8988T (cell line): ENCODE measurements at regions not wholly inside any gene's neighbourhood (a gene's known extent, or its start where the extent isn't known, plus 50 kb on each side); places are given as distances from the start of the nearest gene placed in this dataset.

ENCODE experiments used
- DNase-seq: peaks from one replicate; pipeline ENCODE4 v3.0.0; 2011

GRCh38 chr3:24596626-24597025 is 102.0 kb upstream of the THRB start:
- no peak for DNase-seq

GRCh38 chr3:24598695-24599470 is 104.2 kb upstream of the THRB start:
- DNase-seq = no peak

GRCh38 chr3:24601066-24601939 is 106.7 kb upstream of the THRB start:
- DNase-seq = no peak

GRCh38 chr3:24604215-24604614 is 109.6 kb upstream of the THRB start:
- DNase-seq = no peak

- DNase-seq = no peak
Observed at GRCh38 chr3:24605511-24606028, 110.9 kb upstream of the THRB start.

DNA sequence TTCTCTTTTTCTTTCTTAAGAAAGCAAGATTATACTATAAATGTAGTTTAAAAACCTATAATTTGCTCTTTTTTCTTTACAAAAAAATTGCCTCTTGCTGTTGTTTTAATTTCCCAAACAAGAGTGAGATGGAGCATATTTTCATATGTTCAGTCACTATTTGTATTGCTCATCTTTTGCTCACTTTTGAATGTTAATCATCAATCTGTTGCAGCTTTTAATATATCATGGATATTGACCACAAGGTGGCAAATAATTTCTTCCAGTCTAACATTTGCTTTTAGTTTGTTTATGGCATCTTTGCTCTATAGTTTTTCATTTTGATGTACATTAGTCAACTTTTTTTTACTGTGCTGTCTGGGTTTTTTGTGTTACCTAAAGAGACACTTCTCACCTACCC is 112.6 kb upstream of the THRB start:
- DNase-seq = no peak

DNA sequence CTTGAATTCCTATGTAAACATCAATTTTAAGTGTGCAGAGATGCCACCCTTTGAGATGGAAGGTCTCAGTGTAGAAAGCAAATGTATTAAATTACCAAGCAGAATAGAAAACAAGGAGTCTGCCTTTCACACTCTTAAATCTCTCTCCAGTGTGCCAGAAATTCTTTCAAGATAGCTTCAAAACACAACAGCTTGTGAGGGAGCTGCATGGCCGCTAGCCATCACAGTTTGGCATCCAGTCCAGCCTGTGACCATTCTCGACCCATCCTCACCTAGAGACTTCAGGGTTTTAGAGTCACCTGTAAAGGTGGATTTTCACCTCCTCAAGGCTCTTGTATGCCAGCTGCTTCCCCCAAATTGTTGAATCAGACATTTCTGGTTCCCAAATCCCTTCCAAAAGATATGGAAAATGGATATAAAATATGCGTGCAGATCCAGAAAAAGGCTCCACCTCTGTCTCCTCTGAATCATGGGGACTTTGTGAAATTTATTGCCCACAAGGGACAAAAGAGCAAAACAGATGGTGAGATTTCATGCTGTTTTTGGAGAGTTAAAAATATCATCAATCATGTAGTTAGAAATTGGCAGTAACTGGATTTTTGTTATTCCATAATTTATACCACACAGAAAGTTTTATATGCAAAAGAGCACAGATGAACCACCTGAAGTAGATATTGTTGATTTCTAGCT is 114.2 kb upstream of the THRB start:
- no peak for DNase-seq

DNA sequence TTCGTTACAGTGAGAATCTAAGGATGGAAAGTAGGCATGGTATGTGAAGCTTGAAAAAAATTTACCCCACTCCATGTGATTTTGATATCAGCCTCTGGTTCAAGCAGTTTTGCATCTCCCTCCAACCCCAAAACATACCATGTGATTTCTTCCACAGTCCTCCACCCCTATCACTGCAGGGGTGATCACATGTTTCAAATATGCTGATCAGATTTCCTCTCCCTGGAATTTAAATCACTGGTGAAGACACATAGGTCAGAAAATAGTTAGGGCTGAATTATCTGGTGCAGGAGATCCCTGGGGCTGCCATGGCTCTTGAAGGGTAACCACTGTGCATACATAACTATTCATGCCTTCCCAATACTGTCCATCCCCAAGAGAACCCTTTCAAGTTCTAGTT is 119.7 kb upstream of the THRB start:
- no peak for DNase-seq

DNA sequence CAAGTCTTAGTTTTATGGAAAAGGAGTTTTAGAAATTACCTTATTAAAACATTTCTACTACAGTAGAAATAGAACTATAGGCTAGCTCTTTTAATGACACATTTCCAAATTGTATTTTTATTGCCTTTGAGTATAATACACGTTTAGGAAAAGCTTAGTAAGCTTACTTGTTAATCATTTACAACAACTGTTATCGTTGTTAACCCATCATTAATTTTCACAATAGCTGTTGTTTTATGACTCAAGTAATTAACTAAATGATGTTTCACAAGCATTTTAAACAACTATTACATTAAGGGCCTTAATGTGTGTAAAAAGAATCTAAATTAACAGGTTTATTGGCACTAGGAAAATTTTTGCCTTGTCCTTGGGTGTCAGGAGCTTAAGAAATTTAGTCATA is 120.5 kb upstream of the THRB start:
- no peak for DNase-seq

GRCh38 chr3:24616110-24616829 is 121.6 kb upstream of the THRB start:
- no peak for DNase-seq

- no peak for DNase-seq
Observed at GRCh38 chr3:24622138-24622537, 127.5 kb upstream of the THRB start.

- DNase-seq = no peak
Observed at GRCh38 chr3:24622696-24623225, 128.1 kb upstream of the THRB start.

GRCh38 chr3:24623657-24624056 is 129.0 kb upstream of the THRB start:
- DNase-seq = no peak

DNA sequence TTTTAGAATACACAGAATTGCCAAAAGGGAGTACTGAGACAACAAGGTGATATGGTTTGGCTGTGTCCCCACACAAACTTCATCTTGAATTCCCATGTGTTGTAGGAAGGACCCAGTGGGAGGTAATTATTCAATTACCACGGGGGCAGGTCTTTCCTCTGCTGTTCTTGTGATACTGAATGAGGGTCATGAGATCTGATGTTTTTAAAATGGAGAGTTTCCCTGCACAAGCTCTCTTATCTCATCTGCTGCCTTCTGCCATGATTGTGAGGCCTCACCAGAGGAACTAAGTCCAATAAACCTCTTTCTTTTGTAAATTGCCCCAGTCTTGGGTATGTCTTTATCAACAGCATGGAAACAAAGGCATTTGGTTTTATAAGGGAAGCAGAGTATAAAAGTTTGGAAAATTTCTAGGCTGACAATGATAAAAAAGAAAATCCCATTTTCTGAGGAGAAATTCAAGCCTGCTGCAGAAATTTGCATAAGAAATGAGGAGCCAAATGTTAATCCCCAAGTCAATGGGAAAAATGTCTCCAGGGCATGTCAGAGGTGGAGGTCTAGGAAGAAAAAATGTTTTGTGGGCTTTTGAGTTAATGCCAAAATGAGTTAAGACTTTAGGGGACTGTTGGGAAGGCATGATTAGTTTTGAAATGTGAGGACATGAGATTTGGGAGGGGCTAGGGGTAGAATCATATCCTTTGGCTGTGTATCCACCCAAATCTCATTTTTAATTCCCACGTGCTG is 130.5 kb upstream of the THRB start:
- no peak for DNase-seq

DNA sequence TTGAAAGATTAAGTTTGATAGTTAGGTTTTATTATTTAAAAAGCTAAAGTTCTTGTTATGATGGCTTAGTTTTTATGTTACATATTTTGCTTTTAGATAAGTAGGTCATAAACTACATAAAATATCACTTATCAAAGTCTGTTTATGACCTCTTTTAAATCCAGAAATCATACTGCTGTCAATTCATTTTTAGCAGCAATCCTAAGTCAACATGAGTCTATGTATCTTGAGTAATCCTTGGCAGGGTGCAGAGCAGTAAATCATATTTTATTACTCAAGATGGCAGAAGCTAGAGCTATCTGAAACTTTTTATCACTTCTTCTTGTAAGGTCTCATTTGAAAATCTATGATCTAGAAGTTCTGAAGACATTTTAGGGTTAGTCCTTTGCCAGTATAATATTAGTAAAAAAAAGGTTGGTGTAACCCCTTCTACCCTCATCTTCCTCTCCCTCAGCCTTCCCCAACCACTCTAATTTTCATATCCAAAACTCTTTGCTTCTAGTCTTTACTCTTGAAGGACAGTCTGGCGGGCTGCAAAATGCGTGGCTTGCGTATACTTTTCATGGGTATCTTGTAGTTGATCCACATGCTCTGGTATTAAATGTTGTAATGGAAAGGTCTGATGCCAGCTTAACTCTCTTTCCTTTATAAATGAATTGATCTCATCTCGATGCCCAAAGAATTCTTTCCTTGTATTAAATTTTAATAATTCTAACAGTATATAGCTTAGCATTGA is 134.0 kb upstream of the THRB start:
- DNase-seq = no peak

GRCh38 chr3:24631481-24631880 is 136.8 kb upstream of the THRB start:
- DNase-seq = no peak

GRCh38 chr3:24639061-24639460 is 144.4 kb upstream of the THRB start:
- DNase-seq = no peak

DNA sequence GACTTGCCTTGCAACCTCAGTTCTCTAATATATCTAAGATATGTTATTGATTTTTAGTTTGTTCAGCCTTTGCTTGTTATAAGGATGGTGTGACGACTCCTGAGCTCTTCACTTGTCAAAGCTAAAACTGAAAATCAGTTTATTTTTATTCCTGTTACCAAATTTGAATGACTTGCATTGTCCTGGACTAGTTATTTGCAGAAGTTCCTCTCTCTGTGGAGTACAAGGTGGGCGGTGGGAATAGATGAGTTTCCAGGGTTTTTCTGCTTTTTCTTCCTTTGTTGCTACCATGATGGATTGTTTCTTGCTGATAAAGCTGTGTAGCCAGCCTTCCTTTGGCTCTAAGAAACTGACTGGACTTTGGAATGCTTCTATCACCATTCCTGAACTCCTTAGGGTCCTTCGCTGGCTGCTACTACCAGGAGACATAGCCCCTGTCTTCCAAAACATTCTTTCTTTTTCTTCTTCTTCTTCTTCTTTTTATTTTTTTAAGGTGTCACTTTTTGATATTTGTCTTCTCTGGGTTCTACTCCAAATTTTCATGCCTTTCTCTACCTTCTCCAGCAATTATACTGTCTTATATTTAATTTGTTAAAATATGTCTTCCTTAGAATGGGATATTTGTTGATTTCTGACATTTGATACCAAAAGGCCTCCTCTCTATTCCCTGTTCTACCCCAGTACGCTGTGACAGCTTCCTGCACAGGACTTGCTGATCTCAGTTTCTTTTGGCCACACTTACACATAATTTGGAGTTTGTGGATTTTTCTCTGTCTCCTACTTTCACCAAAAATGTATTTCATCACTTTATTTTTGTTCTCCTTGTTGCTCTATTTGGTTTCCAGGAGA is 145.1 kb upstream of the THRB start:
- DNase-seq = no peak

DNA sequence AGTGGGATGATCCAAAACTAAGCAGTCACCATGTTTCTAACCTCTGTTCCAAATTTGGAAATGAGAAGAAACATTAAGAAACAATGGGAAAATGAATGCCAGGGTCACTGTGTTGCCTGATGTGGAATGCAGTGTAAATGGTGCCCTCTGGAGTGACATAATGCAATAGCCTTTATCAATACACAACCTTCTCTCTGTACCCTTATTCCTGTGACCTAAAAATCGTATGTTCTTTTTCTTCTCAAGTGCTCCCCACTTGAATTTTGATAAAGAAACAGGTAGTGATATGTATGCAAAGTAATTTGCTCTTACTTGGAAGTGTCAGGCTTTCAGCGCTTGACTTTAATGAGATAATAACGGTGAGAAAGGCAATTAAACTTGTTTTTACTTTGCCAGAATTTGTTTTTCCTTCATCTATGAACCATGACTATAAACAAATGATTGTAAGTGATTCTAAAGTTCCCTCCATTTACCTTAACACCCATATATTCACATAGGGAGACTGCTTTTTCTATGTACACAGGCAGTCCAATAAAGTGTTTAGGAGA is 145.8 kb upstream of the THRB start:
- no peak for DNase-seq

DNA sequence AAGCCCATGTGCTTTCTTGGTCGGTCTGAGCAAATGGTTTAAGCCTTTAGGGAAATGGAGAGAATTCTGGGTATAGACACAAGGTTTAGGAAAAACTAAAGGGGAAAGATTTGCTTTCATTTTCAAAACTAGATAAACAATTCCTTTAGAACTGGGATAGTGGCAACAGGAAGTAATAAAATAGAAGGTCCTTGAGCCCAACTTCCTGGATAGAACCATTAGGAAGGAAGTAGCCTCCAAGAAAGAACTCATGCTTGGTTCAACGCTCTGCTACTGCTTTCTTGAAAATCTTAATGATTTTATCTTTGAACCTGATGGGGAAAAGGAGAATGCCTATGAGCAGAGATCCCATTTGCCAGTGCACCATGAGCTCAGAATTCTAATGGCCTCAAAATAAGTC is 147.0 kb upstream of the THRB start:
- DNase-seq = no peak
